HCT116 (cell line): ENCODE measurements at regions not wholly inside any gene's neighbourhood (a gene's known extent, or its start where the extent isn't known, plus 50 kb on each side); places are given as distances from the start of the nearest gene placed in this dataset.

Experiments
- ATAC-seq: fragments of 200-7000 bp; cut with Tn5 transposase; 2 replicates; pipeline ENCODE4 v1.9.1; 2020; ENCODE audit warnings: mild to moderate bottlenecking, moderate library complexity
- BruUV-seq: library from RNA; stranded (reverse); fragments of 400-500 nt; replicated peaks from 2 replicates; lab custom pipeline; 2021; lab: Mats Ljungman, UMichigan
- CTCF ChIA-PET: fragments of 300-600 bp; sonication (Branson Sonifier 250); formaldehyde crosslinking; loops from one replicate; lab custom pipeline; 2021; ENCODE audit warnings: antibody characterized with exemption; lab: Charles Lee
- POLR2A ChIA-PET: fragments of 300-600, 350-600 bp; sonication (Branson Sonifier 250); formaldehyde crosslinking; loops from one replicate; lab custom pipeline; 2021; ENCODE audit warnings: antibody characterized with exemption; lab: Charles Lee
- RAD21 ChIA-PET, 2 experiments: fragments of 300-600 bp; sonication (Branson Sonifier 250); formaldehyde crosslinking; loops; one replicate each; lab custom pipeline; 2023; ENCODE audit warnings: low total read pairs in 2 of 2; ENCODE audit not compliant: uncharacterized antibody in 2 of 2, unreplicated experiment in 2 of 2, low non-redundant PET in 1 of 2; lab: Charles Lee
- DNase-seq: peaks from one replicate; pipeline ENCODE4 v3.0.0-alpha.2; 2010; ENCODE audit warnings: low read depth, low spot score
- H2AFZ ChIP-seq: fragments of 200-600 bp; shearing (Covaris generic), sonication (generic); 2 replicates; pipeline ENCODE4 v1.6.1; 2017; ENCODE audit warnings: low read depth, mixed run types, mixed read lengths, antibody characterized with exemption, low read length; ENCODE audit not compliant: poor library complexity, severe bottlenecking
- H3K27ac ChIP-seq: 2 replicates; pipeline ENCODE4 v1.5.1; 2012; ENCODE audit warnings: low read depth, low read length
- H3K27me3 ChIP-seq: fragments of 200-600 bp; sonication (generic); 2 replicates; pipeline ENCODE4 v1.6.1; 2016; ENCODE audit warnings: mixed run types, low read length, mixed read lengths; ENCODE audit not compliant: insufficient read depth
- H3K36me3 ChIP-seq, 2 experiments: fragments of 200-500 bp in 1 of 2; fragments of 200-600 bp in 1 of 2; sonication (Bioruptor generic) in 1 of 2; sonication (generic) in 1 of 2; 2 replicates each; pipeline versions ENCODE4 v1.5.1 to v1.6.1; 2014 to 2016; ENCODE audit warnings: low read length in 2 of 2, inconsistent platforms in 1 of 2, mixed read lengths in 1 of 2, mixed run types in 1 of 2; ENCODE audit not compliant: insufficient read depth in 2 of 2, control insufficient read depth in 1 of 2
- H3K4me1 ChIP-seq, 2 experiments: fragments of 200-600 bp in 1 of 2; sonication (generic) in 1 of 2; 2 replicates each; pipeline versions ENCODE4 v1.5.1 to v1.6.1; 2012 to 2017; ENCODE audit warnings: low read length in 2 of 2, inconsistent platforms in 1 of 2, mild to moderate bottlenecking in 1 of 2, mixed read lengths in 1 of 2, mixed run types in 1 of 2, moderate library complexity in 1 of 2; ENCODE audit not compliant: insufficient read depth in 2 of 2, control insufficient read depth in 1 of 2
- H3K4me2 ChIP-seq: fragments of 200-600 bp; sonication (generic); 2 replicates; pipeline ENCODE4 v1.6.1; 2017; ENCODE audit warnings: mixed run types, low read length, mixed read lengths
- H3K4me3 ChIP-seq, 2 experiments: fragments of 200-600 bp in 1 of 2; sonication (generic) in 1 of 2; replicated peaks in 1 of 2; 2 replicates each; pipeline ENCODE4 v1.5.1; 2011 to 2016; ENCODE audit warnings: low read length in 2 of 2, control low read depth in 1 of 2, low read depth in 1 of 2, mild to moderate bottlenecking in 1 of 2, mixed read lengths in 1 of 2, mixed run types in 1 of 2
- H3K79me2 ChIP-seq: fragments of 200-600 bp; sonication (generic); 2 replicates; pipeline ENCODE4 v1.6.1; 2017; ENCODE audit warnings: mild to moderate bottlenecking, mixed run types, low read length, moderate library complexity, mixed read lengths; ENCODE audit not compliant: insufficient read depth
- H3K9ac ChIP-seq: fragments of 200-600 bp; sonication (generic); 2 replicates; pipeline ENCODE4 v1.6.1; 2016; ENCODE audit warnings: low read length, mixed read lengths
- H3K9me2 ChIP-seq: fragments of 200-600 bp; sonication (generic), shearing (Covaris generic); 2 replicates; pipeline ENCODE4 v1.6.1; 2017; ENCODE audit warnings: mixed run types, mild to moderate bottlenecking, moderate library complexity; ENCODE audit not compliant: insufficient read depth
- H3K9me3 ChIP-seq, 2 experiments: fragments of 200-500 bp in 1 of 2; fragments of 200-600 bp in 1 of 2; sonication (Bioruptor generic) in 1 of 2; sonication (generic) in 1 of 2; 2 replicates each; pipeline ENCODE4 v1.6.1; 2014 to 2017; ENCODE audit warnings: low read length in 2 of 2, mixed read lengths in 2 of 2, inconsistent platforms in 1 of 2, low read depth in 1 of 2, mild to moderate bottlenecking in 1 of 2, mixed run types in 1 of 2, moderate library complexity in 1 of 2; ENCODE audit not compliant: control insufficient read depth in 1 of 2, insufficient read depth in 1 of 2
- H4K20me1 ChIP-seq: fragments of 200-600 bp; sonication (generic), shearing (Covaris generic); 2 replicates; pipeline ENCODE4 v1.6.1; 2017; ENCODE audit warnings: mixed run types, mild to moderate bottlenecking, moderate library complexity; ENCODE audit not compliant: insufficient read depth
- ATF3 ChIP-seq: IDR thresholded peaks from 2 replicates; pipeline ENCODE4 v1.6.1; 2012
- CEBPB ChIP-seq: IDR thresholded peaks from 2 replicates; pipeline ENCODE4 v1.6.1; 2012; ENCODE audit warnings: low read depth
- FOSL1 ChIP-seq: IDR thresholded peaks from 2 replicates; pipeline ENCODE4 v1.6.1; 2012; ENCODE audit warnings: low read depth
- POLR2A ChIP-seq: IDR thresholded peaks from 2 replicates; pipeline ENCODE4 v1.7.0; 2011; ENCODE audit warnings: borderline replicate concordance; ENCODE audit not compliant: insufficient read depth, insufficient read length; ENCODE audit errors: extremely low read depth
- POLR2AphosphoS5 ChIP-seq: IDR thresholded peaks from 2 replicates; pipeline ENCODE4 v1.6.1; 2011; ENCODE audit warnings: mild to moderate bottlenecking, low read depth, low read length, moderate library complexity
- RAD21 ChIP-seq: IDR thresholded peaks from 2 replicates; pipeline ENCODE4 v1.6.1; 2012; ENCODE audit warnings: low read depth, mild to moderate bottlenecking
- REST ChIP-seq: IDR thresholded peaks from 2 replicates; pipeline ENCODE4 v1.6.1; 2012; ENCODE audit warnings: low read depth
- SIN3A ChIP-seq: IDR thresholded peaks from 2 replicates; pipeline ENCODE4 v1.6.1; 2012; ENCODE audit warnings: low read depth
- SRF ChIP-seq: IDR thresholded peaks from 2 replicates; pipeline ENCODE4 v1.6.1; 2012; ENCODE audit warnings: low read depth
- TCF7L2 ChIP-seq: IDR thresholded peaks from 2 replicates; pipeline ENCODE4 v1.7.0; 2011; ENCODE audit warnings: borderline replicate concordance, inconsistent platforms; ENCODE audit not compliant: insufficient read depth, insufficient read length; ENCODE audit errors: extremely low read depth
- ZBTB33 ChIP-seq: IDR thresholded peaks from 2 replicates; pipeline ENCODE4 v1.6.1; 2011; ENCODE audit warnings: mild to moderate bottlenecking, low read length, moderate library complexity; ENCODE audit not compliant: insufficient replicate concordance; ENCODE audit errors: extremely low read depth
- ZFX ChIP-seq: fragments of 450-650 bp; IDR thresholded peaks from 2 replicates; pipeline ENCODE4 v1.6.1; 2017
- intact Hi-C: fragments of 100-400 bp; cut with micrococcal nuclease; formaldehyde crosslinking; loops from 2 replicates; pipeline ENCODE4 v1.10.0; 2022

- H3K9ac ChIP-seq: no peak overlapping the region
- DNase-seq (no peak), ATAC-seq (no peak)
- CTCF ChIA-PET: no interaction called here
- no peaks in the 10 kb centered on the region for H3K4me1 ChIP-seq
- POLR2A ChIA-PET: no interaction called here
- H3K4me2 ChIP-seq: no peak overlapping the region
- no TSS peak for BruUV-seq
- H3K79me2 ChIP-seq: no peaks in the 10 kb centered on the region
- H3K27me3 ChIP-seq: peaks cover 78% of the 10 kb centered on the region
- no peaks in the 10 kb centered on the region for H4K20me1 ChIP-seq
- intact Hi-C loops: no loop called here
- RAD21 ChIA-PET: no interaction called here
- H3K9me2 ChIP-seq: no peaks in the 10 kb centered on the region
- H3K9me3 ChIP-seq: no peaks in the 10 kb centered on the region; a peak in 1 of 4 replicates
- no peak overlapping the region for H3K4me3 ChIP-seq
- H2AFZ ChIP-seq: no peak overlapping the region
- no peak overlapping the region for H3K27ac ChIP-seq
- TF ChIP-seq TCF7L2: no peak
- TF ChIP-seq FOSL1: no peak
- no peak for TF ChIP-seq ZFX
- no peak for TF ChIP-seq ZBTB33
- TF ChIP-seq REST: no peak
- no peak for TF ChIP-seq ATF3
- no peak for TF ChIP-seq POLR2AphosphoS5
- no peak for TF ChIP-seq RAD21
- no peak for TF ChIP-seq SRF
- no peak for TF ChIP-seq POLR2A
- no peak for TF ChIP-seq SIN3A
- no peak for TF ChIP-seq CEBPB
- no peaks in the 10 kb centered on the region for H3K36me3 ChIP-seq
Measured at GRCh38 chr2:236985761-236986339, 99.8 kb upstream of the COPS8 start.
